DMS53 treated with DMSO at 0.1 percent for 48 hours (cell line): ENCODE measurements at regions not wholly inside any gene's neighbourhood (a gene's known extent, or its start where the extent isn't known, plus 50 kb on each side); places are given as distances from the start of the nearest gene placed in this dataset.
"Not testable (repeated sequence)": the region's sequence is repeated elsewhere in the genome, so short reads cannot be mapped to it uniquely, and the experiment has no call there.

Experiments
- DNase-seq: peaks from one replicate; lab custom pipeline; 2025; ENCODE audit not compliant: unreplicated experiment; lab: John Stamatoyannopoulos, UW

- no peak for DNase-seq
These were observed 103.5 kb upstream of the FRMPD4 start for GRCh38 chrX:12034741-12035140.

- no peak for DNase-seq
These were observed 95.7 kb upstream of the FRMPD4 start for GRCh38 chrX:12042615-12043014.

GRCh38 chrX:12052109-12052508 is 86.2 kb upstream of the FRMPD4 start:
- DNase-seq: no peak

GRCh38 chrX:12058087-12058486 is 80.2 kb upstream of the FRMPD4 start:
- no peak for DNase-seq

- DNase-seq: no peak
These were observed 77.6 kb upstream of the FRMPD4 start for GRCh38 chrX:12060489-12061260.

GRCh38 chrX:12065251-12065650 is 73.0 kb upstream of the FRMPD4 start:
- DNase-seq: peak; percentile 16

GRCh38 chrX:12076046-12076445 is 62.2 kb upstream of the FRMPD4 start:
- DNase-seq: no peak

GRCh38 chrX:12080265-12080664 is 58.0 kb upstream of the FRMPD4 start:
- DNase-seq: peak; percentile 3

- not testable (repeated sequence) for DNase-seq
These were observed 55.3 kb upstream of the FRMPD4 start for GRCh38 chrX:12082959-12083358.
